ENCODE measurements at regions not wholly inside any gene's neighbourhood (a gene's known extent, or its start where the extent isn't known, plus 50 kb on each side); places are given as distances from the start of the nearest gene placed in this dataset.

DNA sequence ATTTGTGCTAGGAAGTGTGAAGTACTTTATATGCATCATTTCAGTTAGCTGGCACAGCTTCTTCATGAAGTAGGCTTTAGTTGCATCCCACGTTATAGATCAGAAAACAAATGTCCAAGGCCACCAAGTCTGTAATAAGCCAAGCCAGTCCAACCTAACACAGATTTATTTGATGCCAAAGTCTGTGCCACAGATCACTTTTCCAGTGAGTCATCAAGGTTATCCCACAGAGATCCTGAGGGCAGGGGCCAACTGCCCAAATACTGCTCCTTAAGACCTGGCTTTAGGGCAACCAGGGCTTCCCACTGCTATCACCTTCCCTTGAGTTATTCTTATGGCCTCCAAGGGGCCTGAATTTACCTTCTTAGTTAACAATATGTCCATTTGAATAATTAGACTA, 1340.4 kb downstream of the XPNPEP1 start:
- no peaks in the 10 kb centered on the region for H3K36me3 ChIP-seq (ENCODE audit: control insufficient read depth in 2 of 2, insufficient read depth in 2 of 2, low read length in 1 of 2)

DNA sequence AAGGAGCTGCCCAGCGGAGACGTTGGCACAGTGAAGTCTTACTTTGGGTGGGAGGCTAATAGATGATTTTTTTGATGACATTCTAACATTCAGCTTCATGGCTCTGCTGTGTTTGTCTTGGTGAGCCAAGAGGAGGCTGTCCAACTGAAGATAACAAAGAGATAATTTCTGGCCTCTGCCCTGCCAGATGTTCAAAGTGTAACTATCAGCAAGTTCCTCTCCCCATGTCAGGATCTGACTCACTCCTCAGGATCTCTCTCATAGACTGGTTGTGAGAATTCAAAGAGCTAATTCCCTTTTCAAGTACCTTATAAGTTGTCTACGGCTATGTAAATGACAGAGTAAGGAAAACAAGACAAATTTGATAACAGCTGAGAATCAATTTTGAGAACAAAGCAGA, 1340.9 kb downstream of the XPNPEP1 start:
- Histone ChIP-seq H3K4me3 (ENCODE audit: low read length in 2 of 2) (no peak overlapping the region), H3K27ac (ENCODE audit: low read depth in 1 of 2, low read length in 1 of 2) (no peak overlapping the region), H3K9me3 (ENCODE audit: control insufficient read depth in 2 of 2, insufficient read depth in 1 of 2, low read length in 1 of 2) (no peaks in the 10 kb centered on the region), H3K36me3 (ENCODE audit: control insufficient read depth in 2 of 2, insufficient read depth in 2 of 2, low read length in 1 of 2) (no peaks in the 10 kb centered on the region), H3K4me1 (ENCODE audit: control insufficient read depth in 2 of 2, insufficient read depth in 2 of 2, low read length in 2 of 2) (no peaks in the 10 kb centered on the region), H3K27me3 (ENCODE audit: control insufficient read depth in 2 of 2, insufficient read depth in 1 of 2, low read length in 1 of 2) (no peaks in the 10 kb centered on the region)
- no peak for DNase-seq (ENCODE audit: low read depth in 6 of 9, low spot score in 9 of 9)
- WGBS: 90% methylated on average over 3 of the region's 3 CpGs

More for the DNA sequence above, 1340.4 kb downstream of the XPNPEP1 start:
- no peak overlapping the region for H3K27ac ChIP-seq (ENCODE audit: low read depth in 1 of 2, low read length in 1 of 2)
- H3K4me3 ChIP-seq (ENCODE audit: low read length in 2 of 2): no peak overlapping the region
- H3K9me3 ChIP-seq (ENCODE audit: control insufficient read depth in 2 of 2, insufficient read depth in 1 of 2, low read length in 1 of 2): no peaks in the 10 kb centered on the region
- no peak for DNase-seq (ENCODE audit: low read depth in 6 of 9, low spot score in 9 of 9)
- 75% methylated on average over 1 of the region's 1 CpG for WGBS
- no peaks in the 10 kb centered on the region for H3K27me3 ChIP-seq (ENCODE audit: control insufficient read depth in 2 of 2, insufficient read depth in 1 of 2, low read length in 1 of 2)
- H3K4me1 ChIP-seq (ENCODE audit: control insufficient read depth in 2 of 2, insufficient read depth in 2 of 2, low read length in 2 of 2): no peaks in the 10 kb centered on the region

DNA sequence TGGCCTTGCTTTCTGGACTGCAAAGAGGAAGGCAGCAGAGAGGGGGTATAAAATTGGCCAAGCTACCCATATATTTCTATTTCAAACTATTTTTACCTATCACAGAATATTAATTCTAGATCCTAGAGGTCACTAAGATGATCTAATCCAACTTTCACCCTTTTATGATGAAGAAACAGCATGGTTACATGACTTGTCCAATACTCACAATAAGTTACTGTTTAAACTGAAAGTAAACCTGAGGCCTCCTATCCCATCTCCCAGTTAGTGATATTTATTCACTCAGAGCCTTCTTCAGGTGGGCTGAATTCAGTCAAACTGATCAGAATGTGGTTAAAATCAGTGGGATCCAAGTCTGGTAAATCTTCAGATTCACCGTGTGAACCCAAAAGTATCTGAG, 1345.1 kb downstream of the XPNPEP1 start:
- Histone ChIP-seq H3K27ac (ENCODE audit: low read depth in 1 of 2, low read length in 1 of 2) (no peak overlapping the region), H3K4me1 (ENCODE audit: control insufficient read depth in 2 of 2, insufficient read depth in 2 of 2, low read length in 2 of 2) (no peaks in the 10 kb centered on the region), H3K27me3 (ENCODE audit: control insufficient read depth in 2 of 2, insufficient read depth in 1 of 2, low read length in 1 of 2) (no peaks in the 10 kb centered on the region), H3K9me3 (ENCODE audit: control insufficient read depth in 2 of 2, insufficient read depth in 1 of 2, low read length in 1 of 2) (no peaks in the 10 kb centered on the region), H3K4me3 (ENCODE audit: low read length in 2 of 2) (no peak overlapping the region), H3K36me3 (ENCODE audit: control insufficient read depth in 2 of 2, insufficient read depth in 2 of 2, low read length in 1 of 2) (no peaks in the 10 kb centered on the region)
- DNase-seq (ENCODE audit: low read depth in 6 of 9, low spot score in 9 of 9): no peak
- 99% methylated on average over 1 of the region's 1 CpG for WGBS

DNA sequence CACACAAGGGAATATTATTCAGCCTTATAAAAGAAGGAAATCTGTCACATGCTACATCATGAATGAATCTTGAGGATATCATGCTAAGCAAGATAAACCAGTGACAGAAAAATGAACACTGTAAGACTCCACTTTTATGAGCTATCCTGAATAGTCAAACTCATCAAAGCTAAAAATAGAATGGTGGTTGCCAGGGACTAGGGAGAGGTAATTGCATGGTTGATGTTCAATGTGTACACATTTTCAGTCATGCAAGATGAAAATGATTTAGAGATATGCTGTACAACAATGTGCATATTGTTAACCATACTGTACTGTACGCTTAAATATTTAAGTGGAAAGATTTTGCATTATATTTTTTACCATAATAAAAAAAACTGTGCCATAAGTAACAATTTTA, 1349.1 kb downstream of the XPNPEP1 start:
- no peak overlapping the region for H3K27ac ChIP-seq (ENCODE audit: low read depth in 1 of 2, low read length in 1 of 2)
- H3K36me3 ChIP-seq (ENCODE audit: control insufficient read depth in 2 of 2, insufficient read depth in 2 of 2, low read length in 1 of 2): no peaks in the 10 kb centered on the region
- H3K4me3 ChIP-seq (ENCODE audit: low read length in 2 of 2): no peak overlapping the region
- no peak for DNase-seq (ENCODE audit: low read depth in 6 of 9, low spot score in 9 of 9)
- H3K4me1 ChIP-seq (ENCODE audit: control insufficient read depth in 2 of 2, insufficient read depth in 2 of 2, low read length in 2 of 2): no peaks in the 10 kb centered on the region
- no peaks in the 10 kb centered on the region for H3K9me3 ChIP-seq (ENCODE audit: control insufficient read depth in 2 of 2, insufficient read depth in 1 of 2, low read length in 1 of 2)
- no peaks in the 10 kb centered on the region for H3K27me3 ChIP-seq (ENCODE audit: control insufficient read depth in 2 of 2, insufficient read depth in 1 of 2, low read length in 1 of 2)
- 95% methylated on average over 1 of the region's 1 CpG for WGBS

DNA sequence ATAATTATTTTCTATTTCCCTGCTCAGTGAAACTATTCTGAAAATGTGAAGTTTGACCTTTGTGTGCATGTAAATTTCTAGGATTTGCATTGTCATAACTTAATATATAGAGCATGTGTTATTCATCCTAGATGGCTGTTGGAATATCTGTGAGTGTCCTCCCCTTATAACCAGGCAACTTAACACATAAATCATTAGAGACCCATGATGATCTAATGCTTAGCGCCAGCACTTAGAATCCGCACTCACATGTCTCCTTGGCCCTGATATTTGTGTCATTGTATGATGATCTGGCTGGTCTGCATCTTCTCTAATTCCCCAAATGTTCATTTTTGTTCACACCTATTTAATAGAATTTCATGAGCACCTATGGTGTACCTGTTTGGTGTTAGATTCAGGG, 1354.5 kb downstream of the XPNPEP1 start:
- no peak for DNase-seq (ENCODE audit: low read depth in 6 of 9, low spot score in 9 of 9)
- Histone ChIP-seq H3K9me3 (ENCODE audit: control insufficient read depth in 2 of 2, insufficient read depth in 1 of 2, low read length in 1 of 2) (no peaks in the 10 kb centered on the region), H3K36me3 (ENCODE audit: control insufficient read depth in 2 of 2, insufficient read depth in 2 of 2, low read length in 1 of 2) (no peaks in the 10 kb centered on the region), H3K27me3 (ENCODE audit: control insufficient read depth in 2 of 2, insufficient read depth in 1 of 2, low read length in 1 of 2) (no peaks in the 10 kb centered on the region), H3K27ac (ENCODE audit: low read depth in 1 of 2, low read length in 1 of 2) (no peak overlapping the region), H3K4me3 (ENCODE audit: low read length in 2 of 2) (no peak overlapping the region), H3K4me1 (ENCODE audit: control insufficient read depth in 2 of 2, insufficient read depth in 2 of 2, low read length in 2 of 2) (no peaks in the 10 kb centered on the region)
- 99% methylated on average over 2 of the region's 2 CpGs for WGBS

DNA sequence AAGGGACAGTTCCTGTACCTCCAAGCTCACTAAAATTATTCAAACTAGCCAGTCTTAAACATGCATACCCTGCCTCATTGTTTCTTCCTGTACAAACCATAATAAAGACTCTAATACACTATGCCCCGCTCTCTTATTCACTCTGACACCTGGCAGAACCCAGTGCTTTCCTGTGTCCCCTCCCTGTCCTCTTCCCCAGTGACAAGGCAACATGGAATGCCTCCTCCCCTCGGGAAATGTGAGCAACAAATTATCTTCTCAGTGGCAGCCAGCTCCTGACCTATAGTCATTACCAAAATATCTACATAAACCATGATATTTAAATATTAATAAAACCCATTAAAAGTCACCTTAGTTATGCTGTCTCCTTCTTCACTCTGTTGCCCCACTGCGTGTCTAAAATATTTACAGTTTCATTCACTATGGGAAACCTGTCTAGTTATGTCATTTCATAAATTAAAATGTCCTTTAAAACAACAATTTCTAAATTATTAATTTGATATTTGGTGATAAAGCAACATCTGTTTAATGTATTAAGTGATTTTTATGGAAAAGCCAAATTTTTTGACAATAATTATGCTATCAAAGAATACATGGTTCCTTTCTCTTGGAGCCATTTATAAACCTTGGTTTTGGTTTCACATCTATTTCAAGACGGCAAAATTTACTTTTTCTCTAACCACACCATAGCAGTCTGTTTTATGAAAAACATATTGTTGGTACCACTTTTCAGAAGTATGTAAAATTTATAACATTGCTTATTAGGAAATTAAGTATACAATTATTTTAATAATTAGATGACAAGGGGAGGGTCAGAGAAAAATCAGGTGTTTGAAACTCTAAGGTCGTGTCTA, 1355.2 kb downstream of the XPNPEP1 start:
- Histone ChIP-seq H3K4me1 (ENCODE audit: control insufficient read depth in 2 of 2, insufficient read depth in 2 of 2, low read length in 2 of 2) (no peaks in the 10 kb centered on the region), H3K9me3 (ENCODE audit: control insufficient read depth in 2 of 2, insufficient read depth in 1 of 2, low read length in 1 of 2) (no peaks in the 10 kb centered on the region), H3K27me3 (ENCODE audit: control insufficient read depth in 2 of 2, insufficient read depth in 1 of 2, low read length in 1 of 2) (no peaks in the 10 kb centered on the region), H3K36me3 (ENCODE audit: control insufficient read depth in 2 of 2, insufficient read depth in 2 of 2, low read length in 1 of 2) (no peaks in the 10 kb centered on the region), H3K4me3 (ENCODE audit: low read length in 2 of 2) (no peak overlapping the region), H3K27ac (ENCODE audit: low read depth in 1 of 2, low read length in 1 of 2) (no peak overlapping the region)
- 69% methylated on average over 5 of the region's 5 CpGs for WGBS
- DNase-seq (ENCODE audit: low read depth in 6 of 9, low spot score in 9 of 9): no peak

DNA sequence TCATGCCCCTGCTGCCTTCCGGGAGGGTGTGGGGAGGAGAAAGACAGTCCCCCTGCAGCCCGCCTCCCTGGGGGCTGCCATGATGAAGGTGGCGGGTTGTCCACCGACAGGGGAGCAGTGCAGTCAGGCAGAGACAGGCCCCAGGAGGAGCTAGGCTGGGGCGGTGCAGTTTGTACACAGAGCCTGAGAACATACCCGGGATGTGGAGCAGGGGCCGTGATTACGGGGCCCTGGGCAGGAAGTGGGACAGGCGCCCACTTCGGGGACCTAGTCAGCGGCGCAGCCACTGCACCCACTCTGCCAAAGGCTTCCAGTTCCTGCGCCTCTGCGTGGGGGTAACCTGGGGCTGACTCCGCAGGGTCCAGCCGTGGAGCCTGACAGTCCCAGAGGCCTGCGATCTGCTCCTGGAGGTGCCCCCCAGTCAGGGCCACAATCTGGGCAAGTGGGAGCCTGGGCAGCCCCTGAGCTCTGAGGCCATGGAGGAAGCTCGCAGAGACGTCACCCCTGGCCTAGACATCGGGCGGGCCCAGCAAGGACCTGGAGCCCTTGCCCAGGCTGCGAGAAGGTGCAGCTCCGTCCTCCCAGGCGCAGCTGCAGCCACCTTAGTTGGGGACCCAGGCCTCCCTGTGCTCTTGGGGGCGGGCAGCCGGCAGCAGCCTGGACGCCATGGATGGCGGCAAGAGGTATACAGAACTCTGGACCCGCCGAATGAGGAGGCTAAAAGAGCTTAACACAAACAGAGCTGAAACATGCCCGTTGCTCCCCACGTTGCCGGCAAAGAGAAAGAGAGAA, 1356.8 kb downstream of the XPNPEP1 start:
- WGBS: 96% methylated on average over 33 of the region's 33 CpGs
- no peaks in the 10 kb centered on the region for H3K36me3 ChIP-seq (ENCODE audit: control insufficient read depth in 2 of 2, insufficient read depth in 2 of 2, low read length in 1 of 2)
- no peaks in the 10 kb centered on the region for H3K27me3 ChIP-seq (ENCODE audit: control insufficient read depth in 2 of 2, insufficient read depth in 1 of 2, low read length in 1 of 2)
- no peak overlapping the region for H3K27ac ChIP-seq (ENCODE audit: low read depth in 1 of 2, low read length in 1 of 2)
- no peak for DNase-seq (ENCODE audit: low read depth in 6 of 9, low spot score in 9 of 9)
- H3K9me3 ChIP-seq (ENCODE audit: control insufficient read depth in 2 of 2, insufficient read depth in 1 of 2, low read length in 1 of 2): no peaks in the 10 kb centered on the region
- no peak overlapping the region for H3K4me3 ChIP-seq (ENCODE audit: low read length in 2 of 2)
- no peaks in the 10 kb centered on the region for H3K4me1 ChIP-seq (ENCODE audit: control insufficient read depth in 2 of 2, insufficient read depth in 2 of 2, low read length in 2 of 2)

DNA sequence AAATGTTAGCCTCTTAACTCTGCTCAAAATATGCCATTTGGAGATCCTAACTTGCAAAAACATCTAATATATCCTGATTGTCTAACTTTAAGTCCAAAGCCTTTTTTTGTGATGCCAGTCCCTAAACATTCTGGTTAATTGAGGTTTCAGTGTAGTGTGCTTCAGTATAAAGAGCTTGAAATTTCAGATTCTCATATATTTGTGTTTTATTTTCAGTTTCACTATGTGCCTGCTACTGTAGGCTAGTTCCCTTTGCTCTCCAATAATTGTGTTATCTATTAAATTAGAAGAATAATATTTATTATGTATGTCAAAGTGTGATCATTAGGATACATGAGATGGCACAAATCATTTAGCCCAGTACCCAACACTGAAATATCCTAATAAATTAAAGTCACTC, 1361.2 kb downstream of the XPNPEP1 start:
- Histone ChIP-seq H3K9me3 (ENCODE audit: control insufficient read depth in 2 of 2, insufficient read depth in 1 of 2, low read length in 1 of 2) (no peaks in the 10 kb centered on the region), H3K27me3 (ENCODE audit: control insufficient read depth in 2 of 2, insufficient read depth in 1 of 2, low read length in 1 of 2) (no peaks in the 10 kb centered on the region), H3K4me3 (ENCODE audit: low read length in 2 of 2) (no peak overlapping the region), H3K4me1 (ENCODE audit: control insufficient read depth in 2 of 2, insufficient read depth in 2 of 2, low read length in 2 of 2) (no peaks in the 10 kb centered on the region), H3K36me3 (ENCODE audit: control insufficient read depth in 2 of 2, insufficient read depth in 2 of 2, low read length in 1 of 2) (no peaks in the 10 kb centered on the region), H3K27ac (ENCODE audit: low read depth in 1 of 2, low read length in 1 of 2) (no peak overlapping the region)
- DNase-seq (ENCODE audit: low read depth in 6 of 9, low spot score in 9 of 9): no peak

DNA sequence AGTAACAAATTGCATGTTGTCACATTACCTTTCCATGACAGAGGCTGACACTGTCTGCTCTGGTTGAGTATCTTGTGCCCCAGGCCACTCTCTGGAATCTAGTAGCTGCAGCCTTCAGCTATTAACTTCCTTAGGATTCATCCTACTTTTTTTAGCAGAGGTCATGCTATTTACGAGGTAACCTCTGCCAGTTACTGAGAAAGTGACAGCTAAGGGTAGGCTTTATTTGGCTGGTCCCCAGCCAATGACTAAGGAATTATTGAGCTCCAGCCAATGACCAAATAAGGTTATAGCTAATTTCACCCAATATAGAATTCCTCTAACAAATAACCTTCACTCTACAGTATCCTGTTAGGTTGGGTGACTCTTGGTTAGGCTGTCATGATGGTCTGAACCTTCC, 1361.7 kb downstream of the XPNPEP1 start:
- Histone ChIP-seq H3K36me3 (ENCODE audit: control insufficient read depth in 2 of 2, insufficient read depth in 2 of 2, low read length in 1 of 2) (no peaks in the 10 kb centered on the region), H3K4me1 (ENCODE audit: control insufficient read depth in 2 of 2, insufficient read depth in 2 of 2, low read length in 2 of 2) (no peaks in the 10 kb centered on the region), H3K27me3 (ENCODE audit: control insufficient read depth in 2 of 2, insufficient read depth in 1 of 2, low read length in 1 of 2) (no peaks in the 10 kb centered on the region), H3K27ac (ENCODE audit: low read depth in 1 of 2, low read length in 1 of 2) (no peak overlapping the region), H3K4me3 (ENCODE audit: low read length in 2 of 2) (no peak overlapping the region), H3K9me3 (ENCODE audit: control insufficient read depth in 2 of 2, insufficient read depth in 1 of 2, low read length in 1 of 2) (no peaks in the 10 kb centered on the region)
- no peak for DNase-seq (ENCODE audit: low read depth in 6 of 9, low spot score in 9 of 9)
- WGBS: 84% methylated on average over 1 of the region's 1 CpG
